H1 (cell line): ENCODE measurements at regions not wholly inside any gene's neighbourhood (a gene's known extent, or its start where the extent isn't known, plus 50 kb on each side); places are given as distances from the start of the nearest gene placed in this dataset.
A peak's percentile ranks its signal among the peaks of the same experiment; 100 is the strongest.

Experiments used
- CTCF ChIA-PET: fragments of 300-600 bp; sonication (Branson Sonifier 250); formaldehyde crosslinking; loops from one replicate; lab custom pipeline; 2021; ENCODE audit not compliant: partially characterized antibody; lab: Charles Lee
- POLR2A ChIA-PET: fragments of 300-600 bp; sonication (Branson Sonifier 250); formaldehyde crosslinking; loops from one replicate; lab custom pipeline; 2021; ENCODE audit warnings: inconsistent platforms; ENCODE audit not compliant: partially characterized antibody; lab: Charles Lee
- DNase-seq, 2 experiments: peaks; one replicate each; pipeline versions ENCODE4 v3.0.0 to v3.0.0-alpha.2; 2010 to 2022; ENCODE audit warnings: low spot score in 2 of 2, low read depth in 1 of 2, mixed read lengths in 1 of 2
- FAIRE-seq: peaks from 2 replicates; lab custom pipeline; 2011; peaks lifted over from hg19 to GRCh38; lab: Jason Lieb, UNC
- H2AFZ ChIP-seq: 2 replicates; pipeline ENCODE4 v1.8.1; 2012; ENCODE audit warnings: low read length, inconsistent platforms
- H2AK5ac ChIP-seq: 2 replicates; pipeline ENCODE4 v1.6.1; 2013; ENCODE audit warnings: low read depth, low read length
- H2BK120ac ChIP-seq: replicated peaks from 2 replicates; pipeline ENCODE3; 2013; ENCODE audit warnings: low read depth, low read length, inconsistent platforms
- H2BK12ac ChIP-seq: 2 replicates; pipeline ENCODE4 v1.6.1; 2013; ENCODE audit warnings: low read depth, low read length
- H2BK15ac ChIP-seq: 2 replicates; pipeline ENCODE4 v1.6.1; 2013; ENCODE audit warnings: low read length
- H2BK20ac ChIP-seq: 2 replicates; pipeline ENCODE4 v1.6.1; 2013; ENCODE audit warnings: low read length
- H2BK5ac ChIP-seq: 2 replicates; pipeline ENCODE4 v1.6.1; 2013; ENCODE audit warnings: low read depth, low read length
- H3K14ac ChIP-seq: 2 replicates; pipeline ENCODE4 v1.6.1; 2013; ENCODE audit warnings: inconsistent platforms; ENCODE audit not compliant: insufficient read length
- H3K18ac ChIP-seq: 2 replicates; pipeline ENCODE4 v1.6.1; 2013; ENCODE audit warnings: low read length; ENCODE audit errors: extremely low read depth
- H3K23ac ChIP-seq: 2 replicates; pipeline ENCODE4 v1.6.1; 2013; ENCODE audit warnings: inconsistent platforms; ENCODE audit not compliant: insufficient read length
- H3K23me2 ChIP-seq: 2 replicates; pipeline ENCODE4 v1.6.1; 2013; ENCODE audit warnings: low read depth, low read length
- H3K27ac ChIP-seq: 2 replicates; pipeline ENCODE4 v1.6.1; 2011; ENCODE audit warnings: low read depth, low read length, inconsistent platforms
- H3K27me3 ChIP-seq, 4 experiments: replicated peaks in 1 of 4; 1 replicate in 1 of 4; 2 replicates in 3 of 4; pipeline versions ENCODE4 v1.6.1 to v1.8.1; 2011 to 2013; ENCODE audit warnings: low read length in 3 of 4, mild to moderate bottlenecking in 3 of 4, inconsistent platforms in 2 of 4, mixed read lengths in 2 of 4, moderate library complexity in 1 of 4; ENCODE audit not compliant: control insufficient read depth in 3 of 4, insufficient read depth in 3 of 4; ENCODE audit errors: extremely low read depth in 1 of 4
- H3K36me3 ChIP-seq, 4 experiments: 2 replicates each; pipeline versions ENCODE4 v1.6.1 to v1.8.1; 2011 to 2013; ENCODE audit warnings: mild to moderate bottlenecking in 4 of 4, low read length in 3 of 4, moderate library complexity in 2 of 4, control low read depth in 1 of 4, inconsistent platforms in 1 of 4; ENCODE audit not compliant: insufficient read depth in 4 of 4, control insufficient read depth in 2 of 4
- H3K4ac ChIP-seq: replicated peaks from 2 replicates; pipeline ENCODE3; 2013; ENCODE audit warnings: low read length, low read depth, mixed read lengths, inconsistent platforms; ENCODE audit not compliant: insufficient read length
- H3K4me1 ChIP-seq, 4 experiments: replicated peaks in 1 of 4; 1 replicate in 1 of 4; 2 replicates in 3 of 4; pipeline versions ENCODE4 v1.6.1 to v1.8.1; 2011 to 2013; ENCODE audit warnings: low read length in 3 of 4, inconsistent platforms in 2 of 4, mixed read lengths in 1 of 4; ENCODE audit not compliant: insufficient read depth in 4 of 4, control insufficient read depth in 3 of 4
- H3K4me2 ChIP-seq, 2 experiments: 2 replicates each; pipeline versions ENCODE4 v1.6.1 to v1.8.1; 2011 to 2013; ENCODE audit warnings: low read depth in 2 of 2, low read length in 2 of 2, control low read depth in 1 of 2, inconsistent platforms in 1 of 2, mild to moderate bottlenecking in 1 of 2; ENCODE audit not compliant: insufficient read depth in 1 of 2
- H3K4me3 ChIP-seq, 4 experiments: fragments of 200-600, 300-600 bp in 1 of 4; sonication (generic), shearing (Covaris generic), sonication (Bioruptor Twin) in 1 of 4; 2 replicates each; pipeline versions ENCODE4 v1.5.1 to v1.8.1; 2011 to 2016; ENCODE audit warnings: low read length in 4 of 4, low read depth in 3 of 4, control low read depth in 2 of 4, inconsistent platforms in 2 of 4, mild to moderate bottlenecking in 2 of 4, mixed read lengths in 1 of 4, moderate library complexity in 1 of 4; ENCODE audit not compliant: insufficient read depth in 2 of 4; ENCODE audit errors: extremely low read depth in 1 of 4
- H3K56ac ChIP-seq: replicated peaks from 2 replicates; pipeline ENCODE3; 2013; ENCODE audit warnings: low read depth, mild to moderate bottlenecking, mixed read lengths, low read length, inconsistent platforms; ENCODE audit not compliant: insufficient read length
- H3K79me1 ChIP-seq: 2 replicates; pipeline ENCODE4 v1.6.1; 2013; ENCODE audit warnings: low read depth, low read length, control low read depth
- H3K79me2 ChIP-seq, 2 experiments: 2 replicates each; pipeline versions ENCODE4 v1.6.1 to v1.8.1; 2012 to 2013; ENCODE audit warnings: low read length in 2 of 2, mild to moderate bottlenecking in 2 of 2, inconsistent platforms in 1 of 2; ENCODE audit not compliant: insufficient read depth in 2 of 2, control insufficient read depth in 1 of 2
- H3K9ac ChIP-seq, 4 experiments: replicated peaks in 1 of 4; 1 replicate in 1 of 4; 2 replicates in 3 of 4; pipeline versions ENCODE4 v1.6.1 to v1.8.1; 2011 to 2013; ENCODE audit warnings: low read depth in 3 of 4, low read length in 3 of 4, control low read depth in 2 of 4, mild to moderate bottlenecking in 2 of 4, moderate library complexity in 2 of 4, inconsistent platforms in 1 of 4; ENCODE audit errors: extremely low read depth in 1 of 4
- H3K9me3 ChIP-seq, 2 experiments: 2 replicates each; pipeline versions ENCODE4 v1.6.1 to v1.8.1; 2012 to 2013; ENCODE audit warnings: mild to moderate bottlenecking in 2 of 2, moderate library complexity in 2 of 2, control low read depth in 1 of 2, inconsistent platforms in 1 of 2, low read depth in 1 of 2, low read length in 1 of 2, mixed read lengths in 1 of 2; ENCODE audit not compliant: insufficient read depth in 2 of 2
- H4K20me1 ChIP-seq, 2 experiments: replicated peaks in 1 of 2; 2 replicates each; pipeline versions ENCODE3 to v1.8.1; 2011 to 2013; ENCODE audit warnings: inconsistent platforms in 2 of 2, low read length in 2 of 2, mild to moderate bottlenecking in 1 of 2; ENCODE audit not compliant: insufficient read depth in 2 of 2, control insufficient read depth in 1 of 2
- H4K5ac ChIP-seq: 2 replicates; pipeline ENCODE4 v1.6.1; 2013; ENCODE audit warnings: low read length, low read depth, mixed read lengths, inconsistent platforms; ENCODE audit not compliant: insufficient read length
- H4K8ac ChIP-seq: 2 replicates; pipeline ENCODE4 v1.8.0; 2013; ENCODE audit warnings: mild to moderate bottlenecking, moderate library complexity, low read length, inconsistent platforms; ENCODE audit not compliant: insufficient read depth; ENCODE audit errors: extremely low read depth
- H4K91ac ChIP-seq: replicated peaks from 2 replicates; pipeline ENCODE3; 2013; ENCODE audit warnings: low read length, mixed read lengths, inconsistent platforms; ENCODE audit not compliant: insufficient read length
- BRCA1 ChIP-seq: IDR thresholded peaks from 2 replicates; pipeline ENCODE4 v1.6.1; 2012; ENCODE audit warnings: low read depth, low read length, improper control_type of control experiment
- CHD1 ChIP-seq: IDR thresholded peaks from 2 replicates; pipeline ENCODE4 v1.6.1; 2012; ENCODE audit warnings: low read depth, low read length, improper control_type of control experiment
- EP300 ChIP-seq, 2 experiments: IDR thresholded peaks; 1 replicate in 1 of 2; 2 replicates in 1 of 2; pipeline ENCODE4 v1.6.1; 2011 to 2012; ENCODE audit warnings: low read depth in 2 of 2, low read length in 2 of 2, mild to moderate bottlenecking in 2 of 2, borderline replicate concordance in 1 of 2, inconsistent platforms in 1 of 2, moderate library complexity in 1 of 2
- EZH2 ChIP-seq: fragments of 200-600 bp; sonication (generic); IDR thresholded peaks from 2 replicates; pipeline ENCODE4 v1.7.1; 2012; ENCODE audit warnings: low read depth, mild to moderate bottlenecking, moderate library complexity, low read length, inconsistent platforms; ENCODE audit not compliant: severe bottlenecking
- KDM1A ChIP-seq: fragments of 200-600, 300-600 bp; sonication (generic); IDR thresholded peaks from 2 replicates; pipeline ENCODE4 v1.7.1; 2016; ENCODE audit warnings: mild to moderate bottlenecking, low read length, borderline replicate concordance
- MAFK ChIP-seq: IDR thresholded peaks from 2 replicates; pipeline ENCODE4 v1.6.1; 2012; ENCODE audit warnings: low read depth, mild to moderate bottlenecking, improper control_type of control experiment, low read length
- NANOG ChIP-seq: IDR thresholded peaks from 2 replicates; pipeline ENCODE4 v1.6.1; 2011; ENCODE audit warnings: low read length, low read depth, mild to moderate bottlenecking, inconsistent platforms; ENCODE audit not compliant: insufficient read depth, poor library complexity, severe bottlenecking
- RFX5 ChIP-seq: IDR thresholded peaks from 2 replicates; pipeline ENCODE4 v1.6.1; 2011; ENCODE audit warnings: low read depth, low read length, improper control_type of control experiment, borderline replicate concordance
- SP1 ChIP-seq: IDR thresholded peaks from 2 replicates; pipeline ENCODE4 v1.6.1; 2011; ENCODE audit warnings: low read depth, low read length
- TCF12 ChIP-seq: IDR thresholded peaks from 2 replicates; pipeline ENCODE4 v1.6.1; 2011; ENCODE audit warnings: low read depth, mild to moderate bottlenecking, low read length
- TEAD4 ChIP-seq: IDR thresholded peaks from 2 replicates; pipeline ENCODE4 v1.6.1; 2012; ENCODE audit warnings: low read depth, low read length, inconsistent platforms, mixed read lengths
- YY1 ChIP-seq: IDR thresholded peaks from 2 replicates; pipeline ENCODE4 v1.6.1; 2011; ENCODE audit warnings: low read depth, mild to moderate bottlenecking, low read length
- WGBS, 2 experiments: shearing (Covaris generic) in 1 of 2; methylation state at CpG; one replicate each; pipeline versions ENCODE4 v1.1.6 to v1.1.7; 2013 to 2015; ENCODE audit warnings: low lambda C conversion rate in 2 of 2, mixed read lengths in 2 of 2, inconsistent platforms in 1 of 2, low coverage in 1 of 2, missing lambda C conversion rate in 1 of 2; ENCODE audit not compliant: insufficient replicate concordance in 2 of 2, insufficient coverage in 1 of 2, insufficient read length in 1 of 2; ENCODE audit errors: extremely low coverage in 1 of 2, missing lambda C conversion rate in 1 of 2; 5-methylcytosine and 5-hydroxymethylcytosine counted together

DNA sequence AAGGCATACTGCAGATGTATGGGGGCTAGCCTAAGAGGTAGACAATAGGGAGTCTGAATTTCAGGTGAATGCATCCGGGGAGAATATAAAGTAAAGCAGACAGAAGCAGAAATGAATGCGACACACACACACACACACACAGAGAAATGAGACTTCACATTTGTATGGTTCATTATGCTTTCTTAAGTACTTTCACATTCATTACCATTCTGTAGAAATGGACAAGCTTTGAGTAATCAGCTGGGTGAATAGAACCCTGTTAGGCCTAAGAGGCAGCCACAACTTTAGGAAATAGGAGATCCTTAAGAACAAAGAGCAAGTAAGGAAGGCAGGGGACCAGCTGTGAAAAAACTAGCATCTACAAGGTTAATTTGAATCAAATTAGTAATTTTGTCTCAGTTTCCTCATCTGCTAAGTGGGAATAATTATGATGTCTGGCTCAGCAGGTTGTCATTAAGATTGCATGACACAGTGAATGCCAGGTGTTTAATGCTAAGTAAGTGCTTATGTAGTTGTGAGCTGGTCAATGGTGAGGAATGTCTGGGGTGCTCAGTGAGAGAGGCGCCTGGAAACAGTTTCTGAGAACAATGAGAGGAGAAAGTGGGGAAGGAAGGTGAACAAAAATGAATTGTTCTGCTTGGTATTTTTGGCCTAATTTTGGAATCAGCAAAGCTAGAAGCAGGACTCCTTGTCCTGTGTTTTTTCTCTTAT lies 265.8 kb upstream of the CLINT1 start:
- H3K79me1 ChIP-seq, result no peaks in the 10 kb centered on the region
- no peak overlapping the region for H4K91ac ChIP-seq
- no peak overlapping the region for H3K14ac ChIP-seq
- H3K36me3 ChIP-seq, result no peaks in the 10 kb centered on the region
- H3K23ac ChIP-seq, result no peak overlapping the region
- H4K5ac ChIP-seq, result no peak overlapping the region
- 0 out of 2 replicates have a peak, but pooled peaks cover 3% of the 10 kb centered on the region for H3K23me2 ChIP-seq
- H2BK120ac ChIP-seq, result no peak overlapping the region
- 78% methylated on average over 3 of the region's 3 CpGs; no CpG with 5 or more reads in 1 of the 2 experiments for WGBS, 2 experiments
- H2AK5ac ChIP-seq, result no peak overlapping the region
- POLR2A ChIA-PET, result interaction anchor here (0.7 to 1.3 kb wide), 2 partner anchors 11 to 181 kb away, joined by 3 to 4 read pairs; no protein-coding TSS in a partner anchor
- no peak for DNase-seq
- H3K4me1 ChIP-seq, result peaks cover 0 to 5% (median under 1%) of the 10 kb centered on the region in 4 experiments; a peak in 1 of 7 replicates
- H2BK5ac ChIP-seq, result no peak overlapping the region
- no peak overlapping the region for H3K9ac ChIP-seq
- H3K79me2 ChIP-seq, result no peaks in the 10 kb centered on the region
- no peak overlapping the region for H3K4ac ChIP-seq
- H2AFZ ChIP-seq, result no peak overlapping the region
- H3K27ac ChIP-seq, result no peak overlapping the region
- H3K4me2 ChIP-seq, result 0 out of 4 replicates have a peak overlapping the region, but pooled peaks of 1 of the 2 experiments have one; percentile 5
- no peak overlapping the region for H2BK12ac ChIP-seq
- no peaks in the 10 kb centered on the region for H3K9me3 ChIP-seq
- no peak for FAIRE-seq
- no peak overlapping the region for H3K56ac ChIP-seq
- H4K8ac ChIP-seq, result no peak overlapping the region
- peaks cover 0 to 1% (median 0%) of the 10 kb centered on the region in 4 experiments; a peak in 1 of 7 replicates for H3K27me3 ChIP-seq
- H3K4me3 ChIP-seq, result no peak overlapping the region
- CTCF ChIA-PET, result interaction anchor here (0.6 to 1.7 kb wide), 5 partner anchors 11 to 788 kb away, joined by 3 to 6 read pairs (median 3); no protein-coding TSS in a partner anchor
- no peaks in the 10 kb centered on the region for H4K20me1 ChIP-seq
- H2BK20ac ChIP-seq, result no peak overlapping the region
- H2BK15ac ChIP-seq, result no peak overlapping the region
- H3K18ac ChIP-seq, result no peak overlapping the region
- TF ChIP-seq TEAD4 (peak; percentile 30; the same call in 1 of the 2 replicates), MAFK (no peak), YY1 (no peak), KDM1A (peak; percentile 82; the same call in 1 of the 2 replicates), BRCA1 (no peak), RFX5 (no peak), CHD1 (no peak), NANOG (peak; percentile 25), EZH2 (no peak), TCF12 (peak; percentile 81; the same call in 1 of the 2 replicates), EP300 (IDR thresholded peaks at IDR 0.05; ENCODE audit: borderline replicate concordance in 1 of 2, low read depth in 2 of 2, low read length in 2 of 2) (no peak), SP1 (0 out of 2 replicates have a peak, but pooled peaks have one; percentile 16)
